ENCODE measurements at regions not wholly inside any gene's neighbourhood (a gene's known extent, or its start where the extent isn't known, plus 50 kb on each side); places are given as distances from the start of the nearest gene placed in this dataset.

- Histone ChIP-seq H3K9me3 (ENCODE audit: control insufficient read depth, insufficient read depth, low read length) (no peaks in the 10 kb centered on the region), H3K4me1 (ENCODE audit: control insufficient read depth, insufficient read depth, low read length) (no peaks in the 10 kb centered on the region), H3K27ac (ENCODE audit: low read length) (no peak overlapping the region), H3K36me3 (ENCODE audit: control insufficient read depth, insufficient read depth, low read length) (no peaks in the 10 kb centered on the region), H3K4me3 (ENCODE audit: low read length) (no peak overlapping the region), H3K27me3 (ENCODE audit: control insufficient read depth, insufficient read depth, low read length) (no peaks in the 10 kb centered on the region)
- Mint-ChIP-seq H3K27ac (no peak overlapping the region), H3K27me3 (ENCODE audit: low read depth in 2 of 2) (no peaks in the 10 kb centered on the region), H3K9me3 (peaks cover 7 to 9% of the 10 kb centered on the region in 2 donors), H3K36me3 (no peaks in the 10 kb centered on the region), H3K4me1 (no peaks in the 10 kb centered on the region), H3K4me3 (no peak overlapping the region)
- ATAC-seq (no peak), DNase-seq (no peak)
- TF ChIP-seq CTCF (IDR thresholded peaks at IDR 0.05), result no peak
- intact Hi-C loops (cut with micrococcal nuclease), result no loop called here
These were observed 530.2 kb upstream of the FAM174A start for GRCh38 chr5:100004969-100005368.

- H3K9me3 Mint-ChIP-seq, result peaks cover 10% of the 10 kb centered on the region in 2 donors
- no peaks in the 10 kb centered on the region for H3K4me1 Mint-ChIP-seq
- intact Hi-C loops (cut with micrococcal nuclease), result no loop called here
- DNase-seq (no peak), ATAC-seq (no peak)
- no peak for TF ChIP-seq CTCF (IDR thresholded peaks at IDR 0.05)
- 57% methylated on average over 2 of the region's 2 CpGs for WGBS (ENCODE audit: insufficient coverage)
- Histone ChIP-seq H3K4me3 (ENCODE audit: low read length) (no peak overlapping the region), H3K27ac (ENCODE audit: low read length) (no peak overlapping the region), H3K9me3 (ENCODE audit: control insufficient read depth, insufficient read depth, low read length) (no peaks in the 10 kb centered on the region), H3K36me3 (ENCODE audit: control insufficient read depth, insufficient read depth, low read length) (no peaks in the 10 kb centered on the region), H3K4me1 (ENCODE audit: control insufficient read depth, insufficient read depth, low read length) (no peaks in the 10 kb centered on the region), H3K27me3 (ENCODE audit: control insufficient read depth, insufficient read depth, low read length) (no peaks in the 10 kb centered on the region)
- no peak overlapping the region for H3K4me3 Mint-ChIP-seq
- no peak overlapping the region for H3K27ac Mint-ChIP-seq
- H3K27me3 Mint-ChIP-seq (ENCODE audit: low read depth in 2 of 2), result no peaks in the 10 kb centered on the region
- no peaks in the 10 kb centered on the region for H3K36me3 Mint-ChIP-seq
These were observed 536.9 kb upstream of the FAM174A start for GRCh38 chr5:99998319-99998718.

GRCh38 chr5:99995407-99995806 lies 539.8 kb upstream of the FAM174A start:
- no peaks in the 10 kb centered on the region for H3K4me1 ChIP-seq (ENCODE audit: control insufficient read depth, insufficient read depth, low read length)
- Mint-ChIP-seq H3K4me1 (no peaks in the 10 kb centered on the region), H3K36me3 (no peaks in the 10 kb centered on the region), H3K27ac (no peak overlapping the region), H3K4me3 (no peak overlapping the region), H3K27me3 (ENCODE audit: low read depth in 2 of 2) (no peaks in the 10 kb centered on the region), H3K9me3 (peaks cover 4 to 7% of the 10 kb centered on the region in 2 donors)
- H3K27ac ChIP-seq (ENCODE audit: low read length), result no peak overlapping the region
- H3K36me3 ChIP-seq (ENCODE audit: control insufficient read depth, insufficient read depth, low read length), result no peaks in the 10 kb centered on the region
- ATAC-seq, result no peak
- DNase-seq, result no peak
- no peaks in the 10 kb centered on the region for H3K27me3 ChIP-seq (ENCODE audit: control insufficient read depth, insufficient read depth, low read length)
- H3K4me3 ChIP-seq (ENCODE audit: low read length), result no peak overlapping the region
- no CpG with 5 or more reads among the region's 2 CpGs for WGBS (ENCODE audit: insufficient coverage)
- intact Hi-C loops (cut with micrococcal nuclease), result no loop called here
- no peak for TF ChIP-seq CTCF (IDR thresholded peaks at IDR 0.05)
- H3K9me3 ChIP-seq (ENCODE audit: control insufficient read depth, insufficient read depth, low read length), result no peaks in the 10 kb centered on the region

- WGBS (ENCODE audit: insufficient coverage), result 78% methylated on average over 4 of the region's 4 CpGs
- Mint-ChIP-seq H3K36me3 (peaks cover 11% of the 10 kb centered on the region), H3K27ac (no peak overlapping the region), H3K27me3 (ENCODE audit: low read depth in 2 of 2) (no peaks in the 10 kb centered on the region), H3K4me3 (no peak overlapping the region), H3K9me3 (peaks cover 0 to 8% of the 10 kb centered on the region in 2 donors), H3K4me1 (no peaks in the 10 kb centered on the region)
- Histone ChIP-seq H3K27ac (ENCODE audit: low read length) (no peak overlapping the region), H3K27me3 (ENCODE audit: control insufficient read depth, insufficient read depth, low read length) (no peaks in the 10 kb centered on the region), H3K4me3 (ENCODE audit: low read length) (no peak overlapping the region), H3K36me3 (ENCODE audit: control insufficient read depth, insufficient read depth, low read length) (no peaks in the 10 kb centered on the region), H3K9me3 (ENCODE audit: control insufficient read depth, insufficient read depth, low read length) (peaks cover 2% of the 10 kb centered on the region), H3K4me1 (ENCODE audit: control insufficient read depth, insufficient read depth, low read length) (no peaks in the 10 kb centered on the region)
- ATAC-seq (no peak), DNase-seq (no peak)
- TF ChIP-seq CTCF (IDR thresholded peaks at IDR 0.05), result no peak
- intact Hi-C loops (cut with micrococcal nuclease), result no loop called here
These were observed 561.4 kb upstream of the FAM174A start for GRCh38 chr5:99973779-99974178.
